Adrenal gland (tissue), 9 donors: ENCODE measurements at regions not wholly inside any gene's neighbourhood (a gene's known extent, or its start where the extent isn't known, plus 50 kb on each side); places are given as distances from the start of the nearest gene placed in this dataset.

Experiments used
- DNase-seq, 7 donors: peaks; one replicate each; pipeline ENCODE4 v3.0.0-alpha.2; 2019 to 2020
- H3K27ac ChIP-seq, 5 donors: fragments of 200-600 bp; sonication (generic) in 4 of 5; 1 replicate in 3 of 5; 2 replicates in 2 of 5; pipeline versions ENCODE4 v1.5.1 to v1.8.0; 2016 to 2020; ENCODE audit warnings: mild to moderate bottlenecking in 1 of 5
- H3K27me3 ChIP-seq: fragments of 200-600 bp; 2 replicates; pipeline ENCODE4 v1.8.0; 2021
- H3K36me3 ChIP-seq, 2 donors: fragments of 200-600 bp; replicated peaks in 1 of 2; 1 replicate in 1 of 2; 2 replicates in 1 of 2; pipeline versions ENCODE4 v1.5.1 to v1.8.0; 2018 to 2022
- H3K4me1 ChIP-seq, 2 donors: fragments of 200-600 bp; replicated peaks in 1 of 2; 1 replicate in 1 of 2; 2 replicates in 1 of 2; pipeline versions ENCODE4 v1.5.1 to v1.8.0; 2018 to 2021
- H3K4me3 ChIP-seq, 4 donors: fragments of 200-600 bp; sonication (generic) in 3 of 4; one replicate each; pipeline ENCODE4 v1.5.1; 2016 to 2018
- H3K9me3 ChIP-seq, 3 donors: fragments of 200-600 bp; sonication (generic) in 1 of 3; replicated peaks in 1 of 3; 1 replicate in 2 of 3; 2 replicates in 1 of 3; pipeline versions ENCODE4 v1.5.1 to v1.8.0; 2016 to 2021
- CTCF ChIP-seq, 6 experiments: fragments of 450-650 bp in 4 of 6; fragments of 200-600 bp in 2 of 6; sonication (generic) in 1 of 6; IDR thresholded peaks; 1 replicate in 5 of 6; 2 replicates in 1 of 6; pipeline versions ENCODE4 v1.5.1 to v1.8.0; 2016 to 2021; ENCODE audit warnings: antibody characterized with exemption in 6 of 6, mild to moderate bottlenecking in 2 of 6, moderate library complexity in 1 of 6
- POLR2A ChIP-seq, 2 donors: fragments of 450-650 bp; IDR thresholded peaks; one replicate each; pipeline ENCODE4 v1.6.1; 2017; ENCODE audit warnings: antibody characterized with exemption in 2 of 2, mild to moderate bottlenecking in 2 of 2, moderate library complexity in 1 of 2
- WGBS, 4 donors: extraction: QIAGEN DNeasy Blood & Tissue Kit in 2 of 4; methylation state at CpG; one replicate each; pipeline versions ENCODE4 v1.1.5 to v1.1.7; 2013 to 2017; 5-methylcytosine and 5-hydroxymethylcytosine counted together
- intact Hi-C, 2 donors: fragments of 100-400 bp; cut with DNase I; formaldehyde crosslinking; loops; one replicate each; pipeline versions ENCODE4 v1.14.1 to v1.15.0; 2022 to 2023
- donor health status: healthy with polysubstance abuse.
- donor health status: Bipolar disorder and iron deficiency.
- donor health status: DM: yes; HTN: yes; CAD: no.
- donor health status: DM: no; HTN: no; CAD: no.
- donor health status: DM: no; HTN: no; CAD: no.

DNA sequence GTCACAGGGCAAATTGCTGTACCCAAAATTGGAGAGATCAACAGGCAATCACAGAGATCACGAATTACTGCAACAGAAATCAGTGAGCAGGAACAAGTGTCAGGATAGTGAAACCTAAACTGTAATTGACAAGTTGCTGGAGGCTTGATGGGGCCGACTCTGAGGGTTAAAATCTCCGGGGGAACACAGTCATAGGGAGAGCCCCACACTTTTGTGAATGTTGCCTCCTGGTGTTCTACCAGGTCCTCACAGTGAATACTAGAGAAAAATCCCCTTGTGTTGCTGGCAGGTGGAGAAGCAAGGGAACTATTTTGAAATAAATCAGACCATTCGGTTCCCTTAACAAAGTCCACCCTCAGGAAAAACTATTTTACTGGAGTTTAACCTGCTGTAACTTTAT, 697.5 kb upstream of the CBLB start:
- Histone ChIP-seq H3K27ac (no peak overlapping the region), H3K4me3 (no peak overlapping the region), H3K9me3 (no peaks in the 10 kb centered on the region), H3K27me3 (no peaks in the 10 kb centered on the region), H3K4me1 (no peaks in the 10 kb centered on the region), H3K36me3 (no peaks in the 10 kb centered on the region)
- 44 to 63% (median 52%) methylated on average over 4 of the region's 4 CpGs for WGBS, 4 donors
- no peak for DNase-seq
- TF ChIP-seq POLR2A (IDR thresholded peaks at IDR 0.05) (no peak), CTCF (IDR thresholded peaks at IDR 0.05) (no peak)
- intact Hi-C loops = no loop called here

DNA sequence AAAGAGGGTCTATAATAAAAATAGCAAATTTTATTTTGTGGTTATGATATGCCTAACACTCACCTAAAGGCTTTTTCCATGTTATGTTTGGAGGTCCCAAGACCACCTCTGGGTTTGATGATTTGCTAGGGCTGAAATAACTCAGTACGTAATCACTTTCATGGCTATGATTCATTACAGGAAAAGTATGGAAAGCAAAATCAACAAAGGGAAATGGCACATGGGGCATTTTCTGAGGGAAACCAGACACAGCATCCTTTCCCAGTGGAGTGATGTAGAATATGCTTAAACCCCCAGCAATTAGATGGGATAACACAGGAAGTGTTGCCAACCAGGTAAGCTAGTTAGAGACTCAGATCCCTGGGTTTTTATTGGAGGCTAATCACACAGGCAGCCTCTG, 701.6 kb upstream of the CBLB start:
- intact Hi-C loops = no loop called here
- WGBS, 4 donors = 63 to 95% (median 83%) methylated on average over 1 of the region's 1 CpG

DNA sequence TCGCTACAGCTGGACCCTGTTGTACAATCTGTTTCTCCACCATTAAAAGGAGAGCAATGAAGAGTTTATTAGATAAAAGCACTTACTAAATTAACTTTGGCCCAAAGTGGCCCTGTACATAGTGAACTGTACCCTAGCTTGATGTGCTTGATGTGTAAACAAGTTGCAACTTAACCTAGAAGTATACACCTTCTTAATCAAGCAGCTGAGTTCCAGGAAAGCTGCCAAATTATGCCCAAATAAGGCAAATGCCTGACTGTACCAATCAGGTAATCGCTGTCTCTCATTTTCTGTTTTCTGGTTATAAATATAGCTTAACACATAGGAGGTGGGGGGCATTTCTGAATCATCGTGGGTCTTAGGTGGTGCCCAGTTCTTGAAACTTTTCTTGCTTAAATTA, 704.8 kb upstream of the CBLB start:
- no peak overlapping the region for H3K27ac ChIP-seq
- intact Hi-C loops = no loop called here

More for the DNA sequence above, 701.6 kb upstream of the CBLB start:
- Histone ChIP-seq H3K4me1 (no peaks in the 10 kb centered on the region), H3K27ac (no peak overlapping the region), H3K4me3 (no peak overlapping the region), H3K36me3 (no peaks in the 10 kb centered on the region), H3K9me3 (no peaks in the 10 kb centered on the region), H3K27me3 (no peaks in the 10 kb centered on the region)
- TF ChIP-seq POLR2A (IDR thresholded peaks at IDR 0.05) (no peak), CTCF (IDR thresholded peaks at IDR 0.05) (no peak)
- no peak for DNase-seq

DNA sequence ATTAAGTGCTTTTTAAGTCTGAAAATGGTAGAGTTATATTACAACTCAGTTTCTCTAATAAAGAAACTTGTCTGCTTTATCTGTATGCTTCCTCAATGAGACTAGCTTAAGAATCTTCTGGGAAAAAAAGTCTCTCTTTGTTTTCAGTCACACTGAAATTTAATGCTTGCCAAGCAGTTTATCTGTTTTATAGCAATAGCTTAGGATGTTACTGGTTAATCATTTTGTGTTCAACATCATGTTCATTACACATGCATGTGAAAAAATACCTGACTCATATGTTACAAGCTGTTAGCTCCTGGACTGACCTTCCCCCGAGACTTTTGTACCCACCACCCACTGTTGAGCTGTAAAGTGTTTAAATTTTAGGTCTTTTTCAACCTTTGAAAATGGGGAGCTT, 706.2 kb upstream of the CBLB start:
- Histone ChIP-seq H3K4me1 (no peaks in the 10 kb centered on the region), H3K27me3 (no peaks in the 10 kb centered on the region), H3K36me3 (no peaks in the 10 kb centered on the region), H3K4me3 (no peak overlapping the region), H3K9me3 (no peaks in the 10 kb centered on the region), H3K27ac (no peak overlapping the region)
- TF ChIP-seq CTCF (IDR thresholded peaks at IDR 0.05) (no peak), POLR2A (IDR thresholded peaks at IDR 0.05) (no peak)
- intact Hi-C loops = no loop called here
- DNase-seq = no peak
- 83 to 88% (median 84%) methylated on average over 1 of the region's 1 CpG for WGBS, 4 donors

More for the DNA sequence above, 704.8 kb upstream of the CBLB start:
- no peak for TF ChIP-seq POLR2A (IDR thresholded peaks at IDR 0.05)
- no peak for TF ChIP-seq CTCF (IDR thresholded peaks at IDR 0.05)
- H3K4me1 ChIP-seq = no peaks in the 10 kb centered on the region
- no peaks in the 10 kb centered on the region for H3K9me3 ChIP-seq
- no peak for DNase-seq
- H3K4me3 ChIP-seq = no peak overlapping the region
- 84 to 88% (median 88%) methylated on average over 3 of the region's 3 CpGs for WGBS, 4 donors
- H3K27me3 ChIP-seq = no peaks in the 10 kb centered on the region
- H3K36me3 ChIP-seq = no peaks in the 10 kb centered on the region
